ENCODE measurements at regions not wholly inside any gene's neighbourhood (a gene's known extent, or its start where the extent isn't known, plus 50 kb on each side); places are given as distances from the start of the nearest gene placed in this dataset.

GRCh38 chr5:18380729-18381362 is 746.6 kb downstream of the TAF11L14 start:
- POLR2A ChIA-PET = no interaction called here
- Histone ChIP-seq H3K27me3 (replicated peaks; ENCODE audit: control insufficient read depth, insufficient read depth, low read length) (no peaks in the 10 kb centered on the region), H3K4me1 (no peaks in the 10 kb centered on the region), H3K36me3 (ENCODE audit: control insufficient read depth, insufficient read depth, low read length) (no peaks in the 10 kb centered on the region), H3K9me3 (no peaks in the 10 kb centered on the region), H3K4me3 (ENCODE audit: low read depth, low read length) (no peak overlapping the region)
- intact Hi-C loops (cut with micrococcal nuclease; ENCODE audit: unreplicated experiment) = no loop called here
- no peak overlapping the region for H3K4me3 Mint-ChIP-seq (ENCODE audit: unreplicated experiment)
- H3K27me3 Mint-ChIP-seq (ENCODE audit: insufficient read depth, unreplicated experiment) = peaks cover 6% of the 10 kb centered on the region
- TF ChIP-seq, protein P1, sequence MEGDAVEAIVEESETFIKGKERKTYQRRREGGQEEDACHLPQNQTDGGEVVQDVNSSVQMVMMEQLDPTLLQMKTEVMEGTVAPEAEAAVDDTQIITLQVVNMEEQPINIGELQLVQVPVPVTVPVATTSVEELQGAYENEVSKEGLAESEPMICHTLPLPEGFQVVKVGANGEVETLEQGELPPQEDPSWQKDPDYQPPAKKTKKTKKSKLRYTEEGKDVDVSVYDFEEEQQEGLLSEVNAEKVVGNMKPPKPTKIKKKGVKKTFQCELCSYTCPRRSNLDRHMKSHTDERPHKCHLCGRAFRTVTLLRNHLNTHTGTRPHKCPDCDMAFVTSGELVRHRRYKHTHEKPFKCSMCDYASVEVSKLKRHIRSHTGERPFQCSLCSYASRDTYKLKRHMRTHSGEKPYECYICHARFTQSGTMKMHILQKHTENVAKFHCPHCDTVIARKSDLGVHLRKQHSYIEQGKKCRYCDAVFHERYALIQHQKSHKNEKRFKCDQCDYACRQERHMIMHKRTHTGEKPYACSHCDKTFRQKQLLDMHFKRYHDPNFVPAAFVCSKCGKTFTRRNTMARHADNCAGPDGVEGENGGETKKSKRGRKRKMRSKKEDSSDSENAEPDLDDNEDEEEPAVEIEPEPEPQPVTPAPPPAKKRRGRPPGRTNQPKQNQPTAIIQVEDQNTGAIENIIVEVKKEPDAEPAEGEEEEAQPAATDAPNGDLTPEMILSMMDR (IDR thresholded peaks at IDR 0.05; ENCODE audit: insufficient read depth in 1 of 2, low read depth in 1 of 2, low read length in 1 of 2, severe bottlenecking in 1 of 2, unreplicated experiment in 1 of 2) = no peak
- no peaks in the 10 kb centered on the region for H3K36me3 Mint-ChIP-seq (ENCODE audit: insufficient read depth, unreplicated experiment)
- H3K4me1 Mint-ChIP-seq (ENCODE audit: low read depth, unreplicated experiment) = no peaks in the 10 kb centered on the region
- H3K27ac Mint-ChIP-seq (ENCODE audit: unreplicated experiment) = no peak overlapping the region
- no peaks in the 10 kb centered on the region for H3K9me3 Mint-ChIP-seq (ENCODE audit: unreplicated experiment)
- no TSS peak for BruUV-seq (replicated peaks)
- DNase-seq = no peak
- CTCF ChIA-PET = no interaction called here

- Histone ChIP-seq H3K36me3 (ENCODE audit: control insufficient read depth, insufficient read depth, low read length) (no peaks in the 10 kb centered on the region), H3K4me1 (no peaks in the 10 kb centered on the region), H3K27me3 (replicated peaks; ENCODE audit: control insufficient read depth, insufficient read depth, low read length) (no peaks in the 10 kb centered on the region), H3K9me3 (no peaks in the 10 kb centered on the region; the same call in 1 of the 2 replicates), H3K4me3 (ENCODE audit: low read depth, low read length) (no peak overlapping the region)
- H3K4me3 Mint-ChIP-seq (ENCODE audit: unreplicated experiment) = no peak overlapping the region
- ChIA-PET POLR2A (interaction anchor here (0.6 kb wide), 1 partner anchor 836 kb away, joined by 3 read pairs; no protein-coding TSS in a partner anchor), CTCF (interaction anchor here (0.6 to 0.7 kb wide), 3 partner anchors 18 to 304 kb away, joined by 3 to 4 read pairs (median 4); no protein-coding TSS in a partner anchor)
- no peaks in the 10 kb centered on the region for H3K4me1 Mint-ChIP-seq (ENCODE audit: low read depth, unreplicated experiment)
- intact Hi-C loops (cut with micrococcal nuclease; ENCODE audit: unreplicated experiment) = loop anchor here (1.0 to 2.0 kb wide), 2 partner anchors 73 to 304 kb away; no protein-coding TSS in a partner anchor
- no peaks in the 10 kb centered on the region for H3K36me3 Mint-ChIP-seq (ENCODE audit: insufficient read depth, unreplicated experiment)
- no TSS peak for BruUV-seq (replicated peaks)
- DNase-seq = peak; percentile 54 to 70
- no peak overlapping the region for H3K27ac Mint-ChIP-seq (ENCODE audit: unreplicated experiment)
- TF ChIP-seq, protein P1 (IDR thresholded peaks at IDR 0.05; ENCODE audit: insufficient read depth in 1 of 2, low read depth in 1 of 2, low read length in 1 of 2, severe bottlenecking in 1 of 2, unreplicated experiment in 1 of 2) = peak; percentile 79 to 89
- no peaks in the 10 kb centered on the region for H3K9me3 Mint-ChIP-seq (ENCODE audit: unreplicated experiment)
- H3K27me3 Mint-ChIP-seq (ENCODE audit: insufficient read depth, unreplicated experiment) = no peaks in the 10 kb centered on the region
Observed at GRCh38 chr5:18393565-18394442, 759.5 kb downstream of the TAF11L14 start.

DNA sequence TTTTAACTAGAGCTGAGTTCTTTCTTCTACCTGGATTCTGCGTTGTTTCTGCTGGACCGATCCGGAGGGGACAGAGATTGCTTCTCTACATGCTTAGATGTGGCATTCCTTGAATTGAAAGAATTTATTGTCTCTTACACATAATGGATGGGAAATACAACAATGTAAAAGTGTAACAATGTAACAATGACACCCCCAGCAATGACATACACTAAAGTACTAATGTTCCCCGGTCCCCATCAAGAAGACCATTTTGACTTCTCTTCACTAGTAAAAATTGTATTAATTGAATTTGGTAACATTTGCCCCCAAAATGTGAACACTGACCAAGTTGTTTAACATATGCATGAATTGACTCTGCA is 760.2 kb downstream of the TAF11L14 start:
- Histone ChIP-seq H3K9me3 (no peaks in the 10 kb centered on the region; the same call in 1 of the 2 replicates), H3K4me3 (ENCODE audit: low read depth, low read length) (no peak overlapping the region), H3K36me3 (ENCODE audit: control insufficient read depth, insufficient read depth, low read length) (no peaks in the 10 kb centered on the region), H3K27me3 (replicated peaks; ENCODE audit: control insufficient read depth, insufficient read depth, low read length) (no peaks in the 10 kb centered on the region), H3K4me1 (no peaks in the 10 kb centered on the region)
- Mint-ChIP-seq H3K4me1 (ENCODE audit: low read depth, unreplicated experiment) (no peaks in the 10 kb centered on the region), H3K27ac (ENCODE audit: unreplicated experiment) (no peak overlapping the region), H3K4me3 (ENCODE audit: unreplicated experiment) (no peak overlapping the region), H3K9me3 (ENCODE audit: unreplicated experiment) (no peaks in the 10 kb centered on the region), H3K27me3 (ENCODE audit: insufficient read depth, unreplicated experiment) (no peaks in the 10 kb centered on the region), H3K36me3 (ENCODE audit: insufficient read depth, unreplicated experiment) (no peaks in the 10 kb centered on the region)
- ChIA-PET CTCF (interaction anchor here (0.6 to 0.7 kb wide), 3 partner anchors 18 to 304 kb away, joined by 3 to 4 read pairs (median 4); no protein-coding TSS in a partner anchor), POLR2A (interaction anchor here (0.6 kb wide), 1 partner anchor 835 kb away, joined by 3 read pairs; no protein-coding TSS in a partner anchor)
- no peak for DNase-seq
- intact Hi-C loops (cut with micrococcal nuclease; ENCODE audit: unreplicated experiment) = loop anchor here (1.0 to 2.0 kb wide), 2 partner anchors 72 to 304 kb away; no protein-coding TSS in a partner anchor
- TF ChIP-seq, protein P1 (IDR thresholded peaks at IDR 0.05; ENCODE audit: insufficient read depth in 1 of 2, low read depth in 1 of 2, low read length in 1 of 2, severe bottlenecking in 1 of 2, unreplicated experiment in 1 of 2) = no peak
- BruUV-seq (replicated peaks) = no TSS peak
